ENCODE measurements at regions not wholly inside any gene's neighbourhood (a gene's known extent, or its start where the extent isn't known, plus 50 kb on each side); places are given as distances from the start of the nearest gene placed in this dataset.
"Not testable (repeated sequence)": the region's sequence is repeated elsewhere in the genome, so short reads cannot be mapped to it uniquely, and the experiment has no call there.

GRCh38 chr9:92206488-92206887, 87.0 kb downstream of the IARS1 start:
- ChIA-PET POLR2A (no interaction called here), CTCF (no interaction called here)
- Mint-ChIP-seq H3K27ac (no peak overlapping the region), H3K27me3 (no peaks in the 10 kb centered on the region), H3K9me3 (no peaks in the 10 kb centered on the region), H3K4me1 (ENCODE audit: low read depth) (no peaks in the 10 kb centered on the region), H3K4me3 (no peak overlapping the region), H3K36me3 (ENCODE audit: low read depth) (peaks cover 42% of the 10 kb centered on the region)
- no peak overlapping the region for H3K27ac ChIP-seq (ENCODE audit: low read depth in 1 of 2, low read length in 2 of 2)
- H3K27me3 ChIP-seq (ENCODE audit: control insufficient read depth in 1 of 2, insufficient read depth in 2 of 2, low read length in 2 of 2), result no peaks in the 10 kb centered on the region
- H3K4me3 ChIP-seq (ENCODE audit: low read length), result no peak overlapping the region
- DNase-seq, result no peak
- intact Hi-C loops (cut with DNase I, micrococcal nuclease), result no loop called here
- H3K36me3 ChIP-seq (ENCODE audit: insufficient read depth, low read length), result peaks cover 28% of the 10 kb centered on the region
- ATAC-seq (ENCODE audit: poor library complexity), result no peak
- no peaks in the 10 kb centered on the region for H3K9me3 ChIP-seq (ENCODE audit: control insufficient read depth in 1 of 2, insufficient read depth in 1 of 2, low read length in 2 of 2)
- no peak for TF ChIP-seq CTCF (IDR thresholded peaks at IDR 0.05)
- no peaks in the 10 kb centered on the region for H3K4me1 ChIP-seq (ENCODE audit: insufficient read depth, low read length)

GRCh38 chr9:92203887-92204286, 88.7 kb upstream of the SPTLC1 start:
- H3K27ac Mint-ChIP-seq; DNase-seq; H3K27me3 ChIP-seq (ENCODE audit: control insufficient read depth in 1 of 2, insufficient read depth in 2 of 2, low read length in 2 of 2); H3K27ac ChIP-seq (ENCODE audit: low read depth in 1 of 2, low read length in 2 of 2); H3K4me3 Mint-ChIP-seq; ATAC-seq (ENCODE audit: poor library complexity); intact Hi-C loops (cut with DNase I, micrococcal nuclease); CTCF ChIA-PET; H3K9me3 Mint-ChIP-seq; H3K4me3 ChIP-seq (ENCODE audit: low read length); H3K4me1 Mint-ChIP-seq (ENCODE audit: low read depth); H3K4me1 ChIP-seq (ENCODE audit: insufficient read depth, low read length); H3K27me3 Mint-ChIP-seq; H3K9me3 ChIP-seq (ENCODE audit: control insufficient read depth in 1 of 2, insufficient read depth in 1 of 2, low read length in 2 of 2); H3K36me3 ChIP-seq (ENCODE audit: insufficient read depth, low read length); POLR2A ChIA-PET: not testable (repeated sequence)
- H3K36me3 Mint-ChIP-seq (ENCODE audit: low read depth), result peaks cover 16% of the 10 kb centered on the region

GRCh38 chr9:92198237-92198636, 83.0 kb upstream of the SPTLC1 start:
- H3K4me1 ChIP-seq (ENCODE audit: insufficient read depth, low read length); H3K27me3 Mint-ChIP-seq; intact Hi-C loops (cut with DNase I, micrococcal nuclease); H3K27me3 ChIP-seq (ENCODE audit: control insufficient read depth in 1 of 2, insufficient read depth in 2 of 2, low read length in 2 of 2); H3K9me3 ChIP-seq (ENCODE audit: control insufficient read depth in 1 of 2, insufficient read depth in 1 of 2, low read length in 2 of 2); H3K27ac ChIP-seq (ENCODE audit: low read depth in 1 of 2, low read length in 2 of 2); H3K4me3 Mint-ChIP-seq; H3K27ac Mint-ChIP-seq; H3K36me3 Mint-ChIP-seq (ENCODE audit: low read depth); H3K4me3 ChIP-seq (ENCODE audit: low read length); H3K4me1 Mint-ChIP-seq (ENCODE audit: low read depth); ATAC-seq (ENCODE audit: poor library complexity); POLR2A ChIA-PET; DNase-seq; H3K36me3 ChIP-seq (ENCODE audit: insufficient read depth, low read length); CTCF ChIA-PET; H3K9me3 Mint-ChIP-seq: not testable (repeated sequence)

- Mint-ChIP-seq H3K36me3 (ENCODE audit: low read depth) (no peaks in the 10 kb centered on the region), H3K9me3 (peaks cover 9% of the 10 kb centered on the region), H3K4me1 (ENCODE audit: low read depth) (no peaks in the 10 kb centered on the region), H3K27me3 (peaks cover 7% of the 10 kb centered on the region), H3K27ac (no peak overlapping the region), H3K4me3 (no peak overlapping the region)
- Histone ChIP-seq H3K27ac (ENCODE audit: low read depth in 1 of 2, low read length in 2 of 2) (no peak overlapping the region), H3K4me1 (ENCODE audit: insufficient read depth, low read length) (no peaks in the 10 kb centered on the region), H3K9me3 (ENCODE audit: control insufficient read depth in 1 of 2, insufficient read depth in 1 of 2, low read length in 2 of 2) (peaks cover 4% of the 10 kb centered on the region in 2 experiments), H3K27me3 (ENCODE audit: control insufficient read depth in 1 of 2, insufficient read depth in 2 of 2, low read length in 2 of 2) (no peaks in the 10 kb centered on the region), H3K36me3 (ENCODE audit: insufficient read depth, low read length) (no peaks in the 10 kb centered on the region), H3K4me3 (ENCODE audit: low read length) (no peak overlapping the region)
- no peak for TF ChIP-seq CTCF (IDR thresholded peaks at IDR 0.05)
- ChIA-PET CTCF (no interaction called here), POLR2A (no interaction called here)
- ATAC-seq (ENCODE audit: poor library complexity), result no peak
- intact Hi-C loops (cut with DNase I, micrococcal nuclease), result no loop called here
- DNase-seq, result no peak
Measured at GRCh38 chr9:92196909-92197308, 81.7 kb upstream of the SPTLC1 start.

Data from CD4-positive, alpha-beta T cell (primary cell).